Type B pancreatic cell (in vitro differentiated cells): ENCODE measurements at regions not wholly inside any gene's neighbourhood (a gene's known extent, or its start where the extent isn't known, plus 50 kb on each side); places are given as distances from the start of the nearest gene placed in this dataset.

ENCODE experiments used
- DNase-seq: peaks from one replicate; pipeline ENCODE4 v3.0.0; 2021; ENCODE audit warnings: mixed read lengths; ENCODE audit not compliant: unreplicated experiment; ENCODE audit errors: extremely low spot score
- H3K27ac Mint-ChIP-seq: 2 replicates; pipeline ENCODE4 v1.8.0; 2021; ENCODE audit warnings: mild to moderate bottlenecking, mixed read lengths
- H3K27me3 Mint-ChIP-seq: 2 replicates; pipeline ENCODE4 v1.8.0; 2021; ENCODE audit warnings: mixed read lengths
- H3K36me3 Mint-ChIP-seq: 2 replicates; pipeline ENCODE4 v1.8.0; 2021; ENCODE audit warnings: mixed read lengths
- H3K4me1 Mint-ChIP-seq: one replicate; pipeline ENCODE4 v1.8.0; 2021; ENCODE audit warnings: mixed read lengths; ENCODE audit not compliant: unreplicated experiment
- H3K4me3 Mint-ChIP-seq: 2 replicates; pipeline ENCODE4 v1.8.0; 2021; ENCODE audit warnings: mild to moderate bottlenecking, mixed read lengths
- H3K9me3 Mint-ChIP-seq: 2 replicates; pipeline ENCODE4 v1.8.0; 2021; ENCODE audit warnings: mixed read lengths
- CTCF ChIP-seq: fragments of 200-600 bp; sonication (generic); conservative IDR thresholded peaks from 2 replicates; pipeline ENCODE4 v1.5.0; 2021; ENCODE audit warnings: antibody characterized with exemption, mild to moderate bottlenecking

DNA sequence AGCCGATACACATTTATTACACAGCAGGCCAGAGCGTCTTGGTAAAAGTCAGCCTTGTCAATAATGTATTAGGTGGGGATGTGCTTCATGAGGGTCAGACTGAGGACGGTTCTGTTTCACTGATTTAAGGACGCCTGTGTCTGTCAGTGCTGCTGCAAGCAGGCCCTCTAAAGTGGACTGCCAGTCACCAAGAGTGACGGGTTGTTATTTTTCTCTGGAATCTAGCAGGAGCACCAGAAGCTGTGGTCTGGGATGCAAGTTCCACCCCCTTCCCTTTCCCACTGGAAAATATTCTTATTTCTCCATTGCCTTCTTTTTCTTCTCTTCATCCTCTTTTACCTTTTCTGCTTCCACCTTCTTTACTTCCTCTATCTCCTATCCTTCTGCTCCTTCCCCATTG, 191.2 kb upstream of the NCAM1 start:
- no peaks in the 10 kb centered on the region for H3K9me3 Mint-ChIP-seq
- H3K36me3 Mint-ChIP-seq = no peaks in the 10 kb centered on the region
- no peak overlapping the region for H3K27ac Mint-ChIP-seq
- H3K4me1 Mint-ChIP-seq = peaks cover 21% of the 10 kb centered on the region
- no peak for DNase-seq
- TF ChIP-seq CTCF = no peak
- H3K27me3 Mint-ChIP-seq = peaks cover 6% of the 10 kb centered on the region
- no peak overlapping the region for H3K4me3 Mint-ChIP-seq

DNA sequence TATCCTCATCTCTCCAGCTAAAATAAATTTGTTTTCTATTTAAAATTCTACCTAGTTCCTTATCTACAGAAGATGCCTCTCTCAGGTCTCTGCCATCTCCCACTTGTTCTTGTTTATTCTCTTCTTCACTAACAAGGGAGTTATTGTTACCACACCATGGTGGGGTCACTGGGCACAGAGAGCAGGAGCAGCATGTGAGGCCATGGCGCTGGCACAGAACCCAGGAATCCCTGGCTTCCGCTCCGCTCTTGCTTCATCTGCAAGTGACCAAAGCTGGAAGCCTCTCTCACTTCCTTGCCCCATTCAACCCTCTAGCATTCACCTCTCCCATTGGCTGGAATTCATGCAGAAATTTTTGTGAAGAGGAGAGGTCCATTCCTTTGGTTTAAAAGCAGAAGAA, 190.7 kb upstream of the NCAM1 start:
- no peaks in the 10 kb centered on the region for H3K36me3 Mint-ChIP-seq
- H3K27ac Mint-ChIP-seq = no peak overlapping the region
- peaks cover 21% of the 10 kb centered on the region for H3K4me1 Mint-ChIP-seq
- no peak for TF ChIP-seq CTCF
- H3K4me3 Mint-ChIP-seq = no peak overlapping the region
- H3K27me3 Mint-ChIP-seq = peaks cover 6% of the 10 kb centered on the region
- DNase-seq = no peak
- H3K9me3 Mint-ChIP-seq = no peaks in the 10 kb centered on the region

DNA sequence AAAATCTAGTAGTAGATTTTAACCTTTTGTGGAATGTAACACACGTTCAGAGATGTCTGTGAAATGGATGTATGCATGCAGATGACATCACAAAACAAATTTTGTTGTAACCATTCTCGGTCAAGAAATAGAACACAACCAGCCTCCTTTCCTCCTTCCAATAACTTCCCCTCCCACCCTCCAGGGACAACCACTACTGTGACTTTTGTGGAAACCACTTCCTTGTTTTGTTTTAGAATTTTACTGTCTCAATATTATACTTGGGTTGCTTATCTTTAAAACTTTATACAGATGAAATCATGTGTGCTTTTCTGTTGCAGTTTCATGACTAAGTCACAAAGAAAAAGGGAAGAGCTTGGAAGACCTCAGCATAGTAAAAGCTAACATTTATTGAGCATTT, 189.4 kb upstream of the NCAM1 start:
- Mint-ChIP-seq H3K27ac (no peak overlapping the region), H3K36me3 (no peaks in the 10 kb centered on the region), H3K27me3 (peaks cover 6% of the 10 kb centered on the region), H3K4me3 (no peak overlapping the region), H3K4me1 (peaks cover 21% of the 10 kb centered on the region), H3K9me3 (no peaks in the 10 kb centered on the region)
- no peak for DNase-seq
- no peak for TF ChIP-seq CTCF

- DNase-seq = no peak
- Mint-ChIP-seq H3K9me3 (no peaks in the 10 kb centered on the region), H3K4me1 (peaks cover 29% of the 10 kb centered on the region), H3K4me3 (no peak overlapping the region), H3K27ac (no peak overlapping the region), H3K27me3 (peaks cover 6% of the 10 kb centered on the region), H3K36me3 (no peaks in the 10 kb centered on the region)
- no peak for TF ChIP-seq CTCF
Observed at GRCh38 chr11:112773264-112773663, 188.0 kb upstream of the NCAM1 start.

- no peak overlapping the region for H3K4me3 Mint-ChIP-seq
- H3K9me3 Mint-ChIP-seq = no peaks in the 10 kb centered on the region
- H3K27me3 Mint-ChIP-seq = peaks cover 12% of the 10 kb centered on the region
- peaks cover 23% of the 10 kb centered on the region for H3K4me1 Mint-ChIP-seq
- no peak for TF ChIP-seq CTCF
- H3K27ac Mint-ChIP-seq = no peak overlapping the region
- no peak for DNase-seq
- no peaks in the 10 kb centered on the region for H3K36me3 Mint-ChIP-seq
Observed at GRCh38 chr11:112776834-112777233, 184.4 kb upstream of the NCAM1 start.

GRCh38 chr11:112777283-112777751, 183.9 kb upstream of the NCAM1 start:
- Mint-ChIP-seq H3K36me3 (no peaks in the 10 kb centered on the region), H3K27ac (no peak overlapping the region), H3K4me3 (no peak overlapping the region), H3K27me3 (peaks cover 14% of the 10 kb centered on the region), H3K9me3 (no peaks in the 10 kb centered on the region), H3K4me1 (peaks cover 23% of the 10 kb centered on the region)
- DNase-seq = no peak
- TF ChIP-seq CTCF = no peak
